DMS79 treated with DMSO at 0.1 percent for 48 hours (cell line): ENCODE measurements at regions not wholly inside any gene's neighbourhood (a gene's known extent, or its start where the extent isn't known, plus 50 kb on each side); places are given as distances from the start of the nearest gene placed in this dataset.

ENCODE experiments used
- DNase-seq: peaks from one replicate; lab custom pipeline; 2025; lab: John Stamatoyannopoulos, UW

DNA sequence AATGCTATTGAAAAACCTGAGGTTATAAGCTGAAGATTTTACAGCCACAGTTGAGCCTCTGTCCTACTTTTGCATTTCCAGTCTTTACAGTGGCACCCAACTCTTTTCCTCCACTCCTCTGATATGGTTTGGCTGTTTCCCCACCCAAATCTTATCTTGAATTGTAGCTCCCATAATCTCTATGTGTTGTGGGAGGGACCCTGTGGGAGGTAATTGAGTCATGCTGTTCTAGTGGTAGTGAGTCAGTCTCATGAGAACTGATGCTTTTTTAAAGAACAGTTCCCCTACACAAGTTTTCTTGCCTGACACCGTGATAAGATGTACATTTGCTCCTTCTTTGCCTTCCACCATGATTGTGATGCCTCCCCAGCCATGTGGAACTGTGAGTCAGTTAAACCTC lies 646.1 kb upstream of the SEMA6A start:
- no peak for DNase-seq

- no peak for DNase-seq
These were observed 644.2 kb upstream of the SEMA6A start for GRCh38 chr5:117218789-117219188.

- DNase-seq = no peak
These were observed 638.2 kb upstream of the SEMA6A start for GRCh38 chr5:117212866-117213265.

DNA sequence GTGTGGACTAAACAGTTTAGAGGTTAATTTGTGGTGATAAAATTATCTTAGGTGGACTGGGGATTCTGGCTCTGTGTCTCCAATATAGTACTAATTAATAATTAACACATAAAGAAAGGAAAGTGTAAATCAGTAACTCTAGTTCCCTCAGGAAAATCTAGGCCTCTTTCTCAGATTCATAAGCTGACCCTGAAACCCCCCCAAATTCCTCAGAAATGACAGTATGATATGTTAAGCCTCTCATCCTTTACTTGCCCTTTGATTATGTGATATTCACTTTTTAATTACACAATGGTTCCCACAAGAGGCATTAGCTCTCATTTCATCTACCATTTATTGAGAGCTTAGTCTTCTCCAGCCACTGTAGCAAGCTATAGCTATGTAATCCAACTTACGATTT lies 636.2 kb upstream of the SEMA6A start:
- no peak for DNase-seq

- no peak for DNase-seq
These were observed 634.9 kb upstream of the SEMA6A start for GRCh38 chr5:117209479-117209878.

GRCh38 chr5:117207088-117207668 lies 632.6 kb upstream of the SEMA6A start:
- DNase-seq = no peak

DNA sequence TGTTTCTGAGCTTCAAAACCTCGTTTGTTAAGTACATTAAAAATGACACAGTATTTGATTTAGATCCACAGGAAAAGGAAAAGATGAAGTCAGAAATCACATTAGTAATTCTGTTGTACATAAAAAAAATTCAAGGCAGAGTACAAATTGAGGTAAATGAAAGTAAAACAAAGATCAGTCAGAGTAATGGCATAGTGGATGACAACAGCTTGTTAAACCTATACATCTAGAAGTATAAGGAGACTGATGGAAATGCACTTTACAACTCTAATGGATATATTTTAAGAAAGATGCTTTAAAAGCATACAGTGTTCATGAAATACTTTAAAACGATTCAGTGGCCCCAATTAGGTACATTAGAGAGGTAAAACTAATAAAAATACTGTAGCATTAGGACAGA lies 631.3 kb upstream of the SEMA6A start:
- no peak for DNase-seq

- no peak for DNase-seq
These were observed 630.6 kb upstream of the SEMA6A start for GRCh38 chr5:117204926-117205869.

DNA sequence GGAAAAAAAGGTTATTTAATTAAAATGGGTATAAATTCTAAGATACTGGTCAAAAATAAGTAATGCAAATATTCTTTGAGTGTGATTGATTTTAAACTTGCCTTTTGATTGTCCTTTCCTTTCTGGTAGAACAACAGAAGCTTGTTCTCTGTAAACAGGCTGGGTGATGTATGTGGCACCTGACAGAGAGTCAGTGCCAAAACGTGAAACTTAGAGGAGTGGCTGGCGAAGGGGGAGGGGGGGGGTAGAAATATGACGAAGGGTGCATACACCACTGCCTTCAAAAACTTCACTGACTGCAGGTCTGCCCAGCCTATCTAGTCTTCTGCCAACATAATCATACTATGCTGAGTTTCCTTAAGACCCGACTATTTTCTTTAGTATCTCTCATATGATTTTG lies 629.8 kb upstream of the SEMA6A start:
- DNase-seq = no peak

DNA sequence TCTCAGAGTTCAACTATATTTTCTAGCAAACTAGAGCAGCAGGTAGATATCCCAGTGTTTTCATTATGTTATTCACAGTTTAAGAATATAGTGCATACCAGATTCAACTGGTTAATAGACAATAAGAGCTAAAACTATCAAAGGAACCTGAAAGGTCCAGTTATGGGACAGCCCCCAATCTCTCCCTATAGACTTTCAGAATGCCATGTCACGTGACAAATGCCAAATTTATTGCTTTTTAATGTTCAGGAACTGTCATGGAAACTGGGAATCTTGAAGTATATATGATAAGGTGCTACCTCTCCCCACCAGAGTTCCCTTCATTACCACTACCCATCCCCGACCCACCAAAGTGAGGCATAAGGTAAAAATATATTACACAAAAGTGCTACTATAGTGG lies 629.0 kb upstream of the SEMA6A start:
- no peak for DNase-seq

DNA sequence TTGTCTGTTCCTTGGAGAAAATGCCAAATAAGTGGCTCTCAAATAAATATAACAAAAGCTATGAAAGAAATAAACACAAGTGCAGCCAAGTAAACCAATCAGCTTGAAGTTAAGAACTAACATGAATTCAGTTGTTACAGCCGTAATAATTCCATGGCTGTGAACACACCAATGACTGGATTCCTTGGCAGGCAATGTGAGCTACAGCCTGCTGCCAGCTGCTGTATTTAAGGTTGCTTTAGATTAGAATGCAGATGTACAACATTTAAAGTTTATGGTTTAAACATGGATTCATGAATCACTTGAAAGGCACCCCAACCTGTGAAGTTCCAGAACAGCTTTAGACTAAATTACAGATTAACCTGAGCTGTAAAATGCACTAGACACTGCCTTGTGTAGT lies 626.4 kb upstream of the SEMA6A start:
- DNase-seq = no peak

DNA sequence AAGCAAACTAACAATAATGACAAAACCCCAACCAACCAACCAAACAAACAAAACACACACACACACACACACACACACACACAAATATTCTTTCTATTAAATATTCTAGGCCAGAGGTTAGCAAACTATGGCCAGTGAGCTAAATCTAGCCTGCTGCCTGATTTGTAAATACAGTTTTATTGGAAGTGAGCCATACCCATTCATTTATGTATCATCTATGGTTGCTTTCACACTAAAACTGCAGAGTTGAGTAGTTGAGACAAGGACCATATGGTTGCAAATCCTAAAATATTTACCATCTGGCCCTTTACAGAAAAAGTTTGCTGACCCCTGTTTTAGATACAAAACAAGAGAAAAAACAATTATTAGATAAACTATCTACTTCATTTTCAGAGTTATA lies 620.5 kb upstream of the SEMA6A start:
- no peak for DNase-seq

DNA sequence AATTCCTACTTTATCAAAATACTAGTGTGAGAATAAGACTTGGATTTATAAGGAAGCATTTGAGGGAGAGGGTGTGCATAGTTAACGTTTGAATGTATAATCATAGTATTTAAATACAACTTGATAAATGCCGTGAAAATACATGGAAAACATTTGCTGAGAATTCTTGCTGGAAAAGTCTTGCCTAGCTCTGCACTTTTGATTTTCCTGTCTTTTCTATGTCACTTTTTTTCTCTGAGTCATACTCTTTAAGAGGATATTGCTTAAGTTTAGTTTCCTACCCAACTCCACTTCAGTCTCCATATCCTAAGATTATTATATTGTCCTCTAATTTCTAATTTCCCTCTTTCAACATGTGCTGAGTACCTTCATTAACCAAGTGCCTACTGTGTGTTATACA lies 616.6 kb upstream of the SEMA6A start:
- DNase-seq = no peak

DNA sequence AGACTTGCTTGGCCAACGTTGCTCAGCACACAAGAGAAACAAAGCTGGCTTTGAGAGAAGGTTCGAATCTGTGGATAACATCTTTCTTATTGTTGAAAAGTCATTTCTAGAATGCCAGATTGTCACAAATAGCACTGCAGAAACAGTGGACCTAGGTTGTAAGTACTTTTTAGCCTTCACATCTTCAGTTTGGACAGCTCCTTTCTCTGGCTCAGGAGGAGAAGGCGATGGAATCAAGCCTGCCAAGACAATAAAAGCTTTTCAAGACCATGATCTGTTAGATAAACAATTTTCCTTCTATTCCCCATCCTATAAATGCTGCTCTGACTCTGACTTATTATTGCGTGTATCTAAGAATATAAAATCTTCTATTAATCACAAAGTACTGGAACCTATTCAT lies 615.2 kb upstream of the SEMA6A start:
- no peak for DNase-seq

- DNase-seq = no peak
These were observed 613.6 kb upstream of the SEMA6A start for GRCh38 chr5:117188211-117188610.

- no peak for DNase-seq
These were observed 612.1 kb upstream of the SEMA6A start for GRCh38 chr5:117186751-117187150.

GRCh38 chr5:117183326-117183725 lies 608.7 kb upstream of the SEMA6A start:
- no peak for DNase-seq

DNA sequence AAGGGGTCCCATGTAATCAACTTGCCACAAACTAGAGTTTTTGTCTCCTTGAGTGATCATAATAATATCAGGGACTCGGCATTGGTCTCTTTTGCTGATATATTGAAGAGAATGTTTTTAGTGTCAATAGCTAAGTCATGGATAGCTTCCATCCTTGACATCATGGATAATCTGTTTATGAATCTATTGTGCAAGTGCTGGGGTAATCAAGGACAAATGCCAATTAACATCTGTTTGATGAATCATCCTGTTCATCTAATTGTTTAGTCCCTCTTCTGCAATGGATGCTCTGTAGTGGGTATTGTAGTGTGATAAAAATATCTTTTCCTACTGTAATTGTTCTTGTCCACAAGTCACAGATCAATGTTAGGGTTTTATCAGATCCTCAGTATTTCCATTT lies 607.5 kb upstream of the SEMA6A start:
- DNase-seq = no peak

DNA sequence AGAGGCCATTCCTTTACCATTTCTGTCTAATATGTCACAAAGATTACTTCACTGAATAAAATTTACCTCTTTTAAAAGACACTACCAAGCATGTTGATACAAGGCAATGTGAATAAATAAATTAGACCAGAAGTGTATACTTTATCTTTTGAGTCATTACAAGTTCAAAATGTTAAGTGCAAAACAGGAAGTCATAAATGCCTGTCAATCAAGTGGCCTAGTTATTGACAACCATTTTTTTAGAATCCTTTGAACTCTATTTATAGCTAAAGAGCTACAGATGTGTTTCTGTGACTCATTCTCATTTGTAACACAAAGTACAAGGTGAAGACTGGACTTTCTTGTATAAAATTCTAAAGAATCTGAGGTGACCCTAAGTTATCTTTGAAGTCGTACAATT lies 602.7 kb upstream of the SEMA6A start:
- DNase-seq = no peak

DNA sequence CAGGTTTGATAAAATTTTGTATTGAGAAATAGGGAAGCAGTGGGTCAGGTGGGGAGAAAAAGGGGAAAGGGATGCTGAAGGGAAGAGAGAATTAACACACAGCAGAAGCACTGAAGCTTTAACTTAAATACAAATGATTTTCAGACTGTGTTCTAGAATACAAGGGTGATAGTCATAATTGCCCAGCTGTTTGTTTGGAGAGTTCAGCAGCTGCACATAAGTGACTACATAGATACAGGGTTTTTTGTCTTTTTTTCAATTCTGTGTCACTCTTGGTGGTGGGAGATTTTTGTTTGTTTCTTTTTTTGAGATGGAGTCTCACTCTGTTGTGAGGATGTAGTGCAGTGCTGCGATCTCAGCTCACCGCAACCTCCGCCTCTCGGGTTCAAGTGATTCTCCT lies 590.4 kb upstream of the SEMA6A start:
- DNase-seq = no peak

DNA sequence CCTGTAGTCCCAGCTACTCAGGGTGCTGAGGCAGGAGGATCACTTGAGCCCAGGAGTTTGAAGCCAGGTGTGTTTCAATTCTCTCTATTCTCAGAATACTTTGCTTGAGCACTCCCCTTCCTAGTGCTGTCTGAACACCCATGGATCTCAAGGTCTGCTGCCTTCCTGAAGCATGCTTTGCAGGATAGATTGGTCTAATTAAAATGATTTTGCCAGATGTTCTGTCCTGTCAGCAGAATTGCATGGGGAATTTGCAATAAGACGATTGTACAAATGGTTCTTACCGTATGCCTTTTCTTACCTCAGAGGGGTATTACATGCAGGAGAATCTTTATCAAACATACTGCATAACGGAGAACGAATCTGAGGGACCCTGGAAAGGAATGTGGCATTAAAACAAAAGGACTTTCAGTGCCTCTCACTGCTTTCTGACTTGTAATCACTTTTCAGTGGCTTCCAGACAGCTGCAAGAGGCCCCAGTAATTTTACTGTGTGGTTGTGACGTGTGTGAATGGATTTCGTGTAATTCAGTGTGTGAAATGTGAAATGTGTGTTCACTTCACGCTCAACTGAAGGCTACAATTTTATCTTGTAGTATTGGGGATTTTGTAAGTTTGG lies 587.2 kb upstream of the SEMA6A start:
- DNase-seq = no peak

DNA sequence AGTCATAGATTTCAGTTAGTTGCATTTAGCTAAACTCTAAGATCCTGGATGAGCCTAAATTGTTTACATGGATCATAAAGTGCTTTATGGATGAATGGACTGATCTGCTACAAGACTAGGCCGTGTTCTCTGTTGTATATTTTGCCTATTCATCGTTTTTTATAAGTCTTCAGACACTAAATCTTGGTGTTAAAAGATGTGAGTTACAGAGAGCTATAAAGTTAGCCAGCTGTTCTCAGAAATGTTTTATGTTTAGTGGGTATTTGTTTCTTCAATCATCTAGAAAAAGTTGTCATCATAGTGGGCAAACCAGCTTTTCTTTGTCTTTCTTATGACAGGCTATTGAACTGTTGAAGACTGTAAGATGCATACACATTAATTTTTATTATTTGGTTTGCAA lies 585.8 kb upstream of the SEMA6A start:
- DNase-seq = no peak

GRCh38 chr5:117149312-117149711 lies 574.7 kb upstream of the SEMA6A start:
- no peak for DNase-seq
